ENCODE measurements at regions not wholly inside any gene's neighbourhood (a gene's known extent, or its start where the extent isn't known, plus 50 kb on each side); places are given as distances from the start of the nearest gene placed in this dataset.

GRCh38 chr4:18397681-18398390 lies 376.3 kb upstream of the LCORL start:
- no peak for DNase-seq

GRCh38 chr4:18394656-18395055 lies 373.1 kb upstream of the LCORL start:
- DNase-seq, result no peak

- no peak for DNase-seq
Observed at GRCh38 chr4:18391354-18391728, 369.8 kb upstream of the LCORL start.

- no peak for DNase-seq
Observed at GRCh38 chr4:18390655-18391353, 369.2 kb upstream of the LCORL start.

GRCh38 chr4:18389115-18389514 lies 367.6 kb upstream of the LCORL start:
- no peak for DNase-seq

- no peak for DNase-seq
Observed at GRCh38 chr4:18388039-18388438, 366.5 kb upstream of the LCORL start.

GRCh38 chr4:18381186-18381585 lies 359.6 kb upstream of the LCORL start:
- no peak for DNase-seq

- DNase-seq, result no peak
Observed at GRCh38 chr4:18369561-18369960, 348.0 kb upstream of the LCORL start.

- peak; percentile 25 for DNase-seq
Observed at GRCh38 chr4:18366892-18367291, 345.3 kb upstream of the LCORL start.

- DNase-seq, result no peak
Observed at GRCh38 chr4:18366136-18366535, 344.6 kb upstream of the LCORL start.

GRCh38 chr4:18343581-18343980 lies 322.0 kb upstream of the LCORL start:
- no peak for DNase-seq

GRCh38 chr4:18342847-18343246 lies 321.3 kb upstream of the LCORL start:
- no peak for DNase-seq

GRCh38 chr4:18321956-18322530 lies 300.5 kb upstream of the LCORL start:
- no peak for DNase-seq

- DNase-seq, result no peak
Observed at GRCh38 chr4:18319431-18319830, 297.9 kb upstream of the LCORL start.

- DNase-seq, result no peak
Observed at GRCh38 chr4:18318682-18319388, 297.3 kb upstream of the LCORL start.

- DNase-seq, result no peak
Observed at GRCh38 chr4:18314731-18315130, 293.2 kb upstream of the LCORL start.

GRCh38 chr4:18297684-18298083 lies 276.1 kb upstream of the LCORL start:
- DNase-seq, result no peak

GRCh38 chr4:18296411-18296810 lies 274.9 kb upstream of the LCORL start:
- DNase-seq, result no peak

GRCh38 chr4:18294846-18295245 lies 273.3 kb upstream of the LCORL start:
- DNase-seq, result no peak

GRCh38 chr4:18294021-18294420 lies 272.5 kb upstream of the LCORL start:
- DNase-seq, result no peak

GRCh38 chr4:18292411-18292810 lies 270.9 kb upstream of the LCORL start:
- DNase-seq, result no peak

GRCh38 chr4:18291981-18292380 lies 270.4 kb upstream of the LCORL start:
- DNase-seq, result no peak

- DNase-seq, result no peak
Observed at GRCh38 chr4:18291256-18291655, 269.7 kb upstream of the LCORL start.

- DNase-seq, result no peak
Observed at GRCh38 chr4:18285357-18285756, 263.8 kb upstream of the LCORL start.
